ENCODE measurements at regions not wholly inside any gene's neighbourhood (a gene's known extent, or its start where the extent isn't known, plus 50 kb on each side); places are given as distances from the start of the nearest gene placed in this dataset.
"Not testable (repeated sequence)": the region's sequence is repeated elsewhere in the genome, so short reads cannot be mapped to it uniquely, and the experiment has no call there.

GRCh38 chr2:118387509-118387908 lies 299.2 kb downstream of the INSIG2 start:
- no peak for DNase-seq (ENCODE audit: low read depth in 2 of 2)

DNA sequence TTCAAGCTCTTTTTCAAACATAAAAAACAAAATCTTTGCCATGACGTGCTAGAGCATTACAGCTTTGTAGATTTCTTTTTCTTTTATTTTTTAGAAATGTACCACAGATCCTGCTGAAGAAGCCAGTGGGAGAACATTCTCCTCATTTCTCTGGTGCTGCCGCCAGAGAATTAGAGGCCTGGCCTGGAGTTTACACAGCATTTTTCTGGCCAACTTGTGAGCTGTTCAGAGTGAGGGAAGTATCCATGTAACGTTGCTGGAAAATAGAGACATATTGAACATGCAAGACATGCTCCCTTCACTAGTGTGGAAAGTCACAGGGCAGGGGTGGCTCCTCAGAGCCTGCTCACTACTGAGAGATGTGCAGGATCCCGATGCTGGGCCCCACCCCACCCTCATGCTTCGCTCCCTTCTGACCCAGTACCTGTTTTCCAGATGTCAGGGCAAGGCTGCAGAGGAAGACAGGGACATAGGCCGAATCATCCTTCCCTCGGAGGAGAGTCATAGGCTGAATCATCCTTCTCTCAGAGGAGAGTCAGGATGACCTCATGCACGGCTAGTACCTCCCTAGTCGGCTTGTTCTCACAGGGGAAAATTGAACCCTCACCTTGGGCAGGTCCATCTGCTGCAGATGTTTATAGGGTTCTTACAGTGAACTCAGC lies 298.5 kb downstream of the INSIG2 start:
- DNase-seq (ENCODE audit: low read depth in 2 of 2), result no peak

- DNase-seq (ENCODE audit: low read depth in 2 of 2), result no peak
These were observed 292.8 kb downstream of the INSIG2 start for GRCh38 chr2:118380915-118381653.

DNA sequence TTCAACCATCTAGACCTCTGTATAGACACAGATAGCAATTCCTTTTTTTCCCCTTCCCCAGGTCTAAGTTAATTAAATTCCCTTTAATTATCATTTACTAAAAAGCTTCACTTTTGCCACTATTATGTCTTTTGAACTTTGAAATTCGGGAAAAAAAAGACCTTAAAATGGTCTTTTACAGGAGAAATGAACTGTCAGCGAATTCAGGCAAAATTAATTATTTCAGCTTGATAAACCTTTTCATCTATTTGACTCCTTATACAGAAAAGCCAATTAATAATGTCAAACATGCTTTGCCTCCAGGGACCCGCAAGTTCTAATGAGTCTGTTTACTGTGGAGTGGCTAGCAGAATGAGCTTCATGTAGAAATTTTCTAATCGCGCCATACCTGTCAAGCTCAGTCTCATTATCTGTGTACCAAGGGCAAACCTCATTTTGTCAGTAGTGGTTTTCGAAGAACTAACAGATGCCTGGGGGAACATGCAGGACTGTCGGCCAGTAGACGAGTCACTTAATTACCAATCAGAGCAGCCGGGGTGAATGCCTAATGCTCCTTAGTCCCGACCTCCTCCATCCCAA lies 287.7 kb downstream of the INSIG2 start:
- no peak for DNase-seq (ENCODE audit: low read depth in 2 of 2)

DNA sequence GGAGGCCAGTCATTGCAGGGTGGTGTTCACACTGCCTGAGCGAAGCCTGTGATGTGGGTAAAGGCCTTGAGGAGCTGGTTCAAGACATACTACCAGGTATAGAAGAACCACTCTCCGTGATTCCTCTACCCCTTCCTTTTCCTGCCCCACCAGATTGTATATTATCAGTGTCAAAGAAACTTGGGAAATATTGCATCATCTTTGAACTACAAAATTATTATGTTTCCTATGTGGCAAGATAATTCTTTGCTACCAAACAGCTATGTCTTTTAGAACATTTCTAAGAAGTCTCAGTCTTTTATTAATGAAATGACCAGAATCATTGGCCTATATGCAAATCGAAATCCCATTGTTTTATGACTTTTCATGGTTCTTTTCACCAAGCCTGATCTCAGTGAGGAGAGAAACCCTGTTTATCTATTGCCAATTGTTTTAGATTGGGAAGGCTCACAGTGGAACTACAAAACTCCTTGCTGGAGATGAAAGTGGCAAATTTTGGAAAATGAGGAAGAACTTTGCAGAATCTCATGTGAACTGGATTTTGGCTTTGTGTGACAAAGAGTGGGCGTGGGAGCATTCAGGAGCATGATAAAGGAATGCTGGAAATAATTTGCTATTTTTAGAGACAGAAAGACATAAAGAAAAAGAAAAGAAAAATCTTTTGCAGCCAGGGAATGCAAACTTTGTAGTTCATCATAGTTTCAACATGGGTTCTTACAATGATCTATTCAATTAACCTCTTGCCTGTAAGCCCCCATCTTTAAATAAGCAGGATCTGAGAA lies 286.9 kb downstream of the INSIG2 start:
- no peak for DNase-seq (ENCODE audit: low read depth in 2 of 2)

- DNase-seq (ENCODE audit: low read depth in 2 of 2), result no peak
These were observed 284.9 kb downstream of the INSIG2 start for GRCh38 chr2:118372886-118373830.

GRCh38 chr2:118371515-118371914 lies 283.2 kb downstream of the INSIG2 start:
- no peak for DNase-seq (ENCODE audit: low read depth in 2 of 2)

- DNase-seq (ENCODE audit: low read depth in 2 of 2), result not testable (repeated sequence)
These were observed 281.2 kb downstream of the INSIG2 start for GRCh38 chr2:118369521-118369920.

- no peak for DNase-seq (ENCODE audit: low read depth in 2 of 2)
These were observed 275.3 kb downstream of the INSIG2 start for GRCh38 chr2:118363604-118364003.

DNA sequence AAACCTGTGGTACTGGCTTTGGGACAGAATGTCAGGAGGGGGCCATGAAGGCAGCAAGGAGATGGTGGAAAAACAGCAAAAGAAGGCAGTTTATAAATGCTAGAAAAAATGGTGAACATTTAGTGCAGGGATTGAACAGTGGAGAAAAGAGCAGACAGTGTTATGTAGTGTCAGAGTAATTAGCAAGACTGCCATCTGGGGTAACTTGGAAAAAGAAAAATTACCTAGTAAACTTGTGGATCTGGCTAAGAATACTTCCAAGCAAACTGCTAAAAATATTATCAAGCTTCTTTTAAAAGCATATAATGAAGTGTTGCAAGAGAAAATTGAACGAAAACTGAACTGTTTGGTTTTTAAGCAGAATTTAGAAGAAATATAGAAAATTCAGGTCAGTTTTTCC lies 267.8 kb downstream of the INSIG2 start:
- no peak for DNase-seq (ENCODE audit: low read depth in 2 of 2)

- no peak for DNase-seq (ENCODE audit: low read depth in 2 of 2)
These were observed 263.5 kb downstream of the INSIG2 start for GRCh38 chr2:118351796-118352195.

- no peak for DNase-seq (ENCODE audit: low read depth in 2 of 2)
These were observed 262.4 kb downstream of the INSIG2 start for GRCh38 chr2:118350621-118351020.

GRCh38 chr2:118349365-118349764 lies 261.1 kb downstream of the INSIG2 start:
- no peak for DNase-seq (ENCODE audit: low read depth in 2 of 2)

DNA sequence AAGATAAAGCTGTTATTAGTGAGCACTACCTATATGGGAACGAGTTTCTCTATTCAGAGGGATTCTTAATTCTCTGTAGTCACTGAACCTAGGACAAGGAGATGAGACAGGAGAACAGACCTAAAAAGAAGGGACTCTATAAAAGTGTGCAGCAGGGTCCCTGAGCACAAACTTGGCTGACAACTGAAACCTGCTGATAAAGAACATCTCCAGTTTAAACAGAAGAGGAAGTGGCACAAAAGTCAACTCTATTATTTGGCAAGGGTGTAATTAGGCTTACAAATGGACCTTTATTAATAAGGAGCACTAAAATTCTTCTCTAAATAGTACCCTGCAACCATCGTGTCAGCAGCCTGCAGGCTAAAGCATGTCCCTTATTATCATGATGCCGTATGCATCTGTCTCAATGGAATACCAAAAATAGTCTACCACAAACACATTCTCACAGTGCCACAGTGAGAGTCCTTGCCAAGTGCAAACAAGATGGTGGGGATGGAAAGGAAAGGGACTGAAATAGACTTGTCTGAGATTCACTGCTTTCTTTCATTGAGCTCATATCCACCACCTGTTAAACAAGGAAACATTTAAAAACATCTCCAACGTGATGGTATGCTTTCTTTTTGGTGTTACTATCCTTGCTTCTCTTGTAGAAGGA lies 260.2 kb downstream of the INSIG2 start:
- no peak for DNase-seq (ENCODE audit: low read depth in 2 of 2)

GRCh38 chr2:118345465-118345864 lies 257.2 kb downstream of the INSIG2 start:
- DNase-seq (ENCODE audit: low read depth in 2 of 2), result no peak

- DNase-seq (ENCODE audit: low read depth in 2 of 2), result no peak
These were observed 251.8 kb downstream of the INSIG2 start for GRCh38 chr2:118340103-118340502.

DNA sequence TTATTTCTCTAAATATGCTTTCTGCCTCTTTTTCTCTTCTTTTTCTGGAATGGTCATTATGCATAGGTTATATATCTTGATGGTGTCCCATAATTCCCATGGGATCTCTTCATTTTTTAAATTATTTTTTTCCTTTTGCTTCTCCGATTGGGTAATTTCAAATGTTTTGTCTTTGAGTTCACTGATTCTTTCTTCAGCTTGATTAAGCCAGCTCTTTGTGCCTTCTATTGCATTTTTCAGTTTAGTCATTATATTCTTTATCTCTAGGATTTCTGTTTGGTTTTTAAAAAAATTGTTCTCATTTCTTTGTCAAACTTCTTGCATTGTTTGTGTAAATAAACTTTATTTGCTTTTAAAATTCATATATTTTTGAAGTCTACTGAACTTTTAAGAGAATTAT lies 251.1 kb downstream of the INSIG2 start:
- no peak for DNase-seq (ENCODE audit: low read depth in 2 of 2)

DNA sequence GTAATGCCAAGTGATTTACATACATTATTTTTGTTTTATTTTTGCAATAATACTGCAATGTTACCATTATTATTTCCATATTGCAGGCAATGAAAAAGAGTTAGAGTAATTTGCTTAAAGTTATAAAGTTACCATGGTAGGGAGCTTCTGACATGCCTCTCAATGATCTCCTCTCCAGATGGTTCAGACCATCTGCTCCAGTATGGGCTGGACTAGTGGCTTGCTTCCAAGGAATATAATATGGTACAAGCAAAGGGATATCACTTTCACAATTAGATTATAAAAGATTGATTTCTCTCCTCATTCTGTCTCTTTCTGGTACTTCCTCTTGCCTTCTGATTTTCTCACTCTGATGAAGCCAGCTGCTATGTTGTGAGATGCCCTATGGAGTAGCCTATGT lies 245.4 kb downstream of the INSIG2 start:
- DNase-seq (ENCODE audit: low read depth in 2 of 2), result no peak

GRCh38 chr2:118325321-118325955 lies 237.2 kb downstream of the INSIG2 start:
- no peak for DNase-seq (ENCODE audit: low read depth in 2 of 2)

GRCh38 chr2:118322406-118322805 lies 234.1 kb downstream of the INSIG2 start:
- no peak for DNase-seq (ENCODE audit: low read depth in 2 of 2)

Measured in stimulated activated CD8-positive, alpha-beta memory T cell treated with anti-CD3 and anti-CD28 coated beads, Interleukin-2, amount 100 ng/mL, for 1 hour (primary cell).